ENCODE measurements at regions not wholly inside any gene's neighbourhood (a gene's known extent, or its start where the extent isn't known, plus 50 kb on each side); places are given as distances from the start of the nearest gene placed in this dataset.

DNA sequence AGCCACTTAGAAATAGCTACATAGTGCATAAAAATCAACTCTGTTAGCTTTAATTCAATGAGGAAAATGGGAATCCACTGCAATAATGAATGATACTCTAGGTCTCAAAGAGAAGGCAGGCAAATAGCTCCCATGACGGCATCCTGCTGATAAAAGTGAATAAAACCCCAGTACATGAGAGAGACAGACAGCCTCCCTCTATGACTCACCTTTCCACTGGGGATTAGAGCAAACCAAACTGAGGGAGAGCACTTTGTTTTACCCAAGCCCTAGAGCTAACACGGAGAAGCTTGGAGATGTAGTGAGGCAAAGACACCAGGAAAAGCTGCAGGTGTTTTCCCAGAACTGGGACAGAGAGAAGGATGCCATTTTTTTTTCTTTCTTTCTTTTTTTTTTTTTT, 621.9 kb downstream of the LRRIQ3 start:
- intact Hi-C loops (cut with micrococcal nuclease) (no loop called here), dilution Hi-C loops (cut with MboI; ENCODE audit: extremely low pct_ligation_motif_present, low sequenced_read_pairs) (no loop called here)
- DNase-seq (ENCODE audit: low read depth, low spot score) = no peak
- no peaks in the 10 kb centered on the region for H3K9me1 ChIP-seq (replicated peaks; ENCODE audit: control insufficient read depth, extremely low read depth, insufficient read depth, low read length)
- no TSS peak for BruUV-seq (replicated peaks)
- no peak overlapping the region for H3K9ac ChIP-seq (replicated peaks; ENCODE audit: extremely low read depth, insufficient read depth, low read length)
- no peak overlapping the region for H3K4me2 ChIP-seq (ENCODE audit: insufficient read depth, low read length)
- FAIRE-seq = no peak
- ChIA-PET POLR2A (no interaction called here), CTCF (interaction anchor here (0.7 kb wide), 3 partner anchors 146 to 1985 kb away, joined by 3 to 4 read pairs (median 3); no protein-coding TSS in a partner anchor)
- TF ChIP-seq, protein P1, sequence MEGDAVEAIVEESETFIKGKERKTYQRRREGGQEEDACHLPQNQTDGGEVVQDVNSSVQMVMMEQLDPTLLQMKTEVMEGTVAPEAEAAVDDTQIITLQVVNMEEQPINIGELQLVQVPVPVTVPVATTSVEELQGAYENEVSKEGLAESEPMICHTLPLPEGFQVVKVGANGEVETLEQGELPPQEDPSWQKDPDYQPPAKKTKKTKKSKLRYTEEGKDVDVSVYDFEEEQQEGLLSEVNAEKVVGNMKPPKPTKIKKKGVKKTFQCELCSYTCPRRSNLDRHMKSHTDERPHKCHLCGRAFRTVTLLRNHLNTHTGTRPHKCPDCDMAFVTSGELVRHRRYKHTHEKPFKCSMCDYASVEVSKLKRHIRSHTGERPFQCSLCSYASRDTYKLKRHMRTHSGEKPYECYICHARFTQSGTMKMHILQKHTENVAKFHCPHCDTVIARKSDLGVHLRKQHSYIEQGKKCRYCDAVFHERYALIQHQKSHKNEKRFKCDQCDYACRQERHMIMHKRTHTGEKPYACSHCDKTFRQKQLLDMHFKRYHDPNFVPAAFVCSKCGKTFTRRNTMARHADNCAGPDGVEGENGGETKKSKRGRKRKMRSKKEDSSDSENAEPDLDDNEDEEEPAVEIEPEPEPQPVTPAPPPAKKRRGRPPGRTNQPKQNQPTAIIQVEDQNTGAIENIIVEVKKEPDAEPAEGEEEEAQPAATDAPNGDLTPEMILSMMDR (IDR thresholded peaks at IDR 0.05; ENCODE audit: extremely low read depth in 1 of 2, insufficient read depth in 1 of 2, low read depth in 1 of 2, low read length in 2 of 2) = no peak
- TF ChIP-seq, protein P2, sequence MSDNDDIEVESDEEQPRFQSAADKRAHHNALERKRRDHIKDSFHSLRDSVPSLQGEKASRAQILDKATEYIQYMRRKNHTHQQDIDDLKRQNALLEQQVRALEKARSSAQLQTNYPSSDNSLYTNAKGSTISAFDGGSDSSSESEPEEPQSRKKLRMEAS (IDR thresholded peaks at IDR 0.05; ENCODE audit: insufficient read depth, insufficient read length) = no peak
- TF ChIP-seq FOS (IDR thresholded peaks at IDR 0.05; ENCODE audit: borderline replicate concordance, insufficient read depth, low read length) (no peak), GATA2 (IDR thresholded peaks at IDR 0.05; ENCODE audit: insufficient read depth, insufficient read length, low read depth, low read length) (no peak), JUN (IDR thresholded peaks at IDR 0.05; ENCODE audit: borderline replicate concordance, insufficient read depth, insufficient read length, low read depth) (no peak), POLR2A (IDR thresholded peaks at IDR 0.05; ENCODE audit: low read depth, low read length) (no peak), EZH2 (IDR thresholded peaks at IDR 0.05; ENCODE audit: borderline replicate concordance, low read depth, low read length, severe bottlenecking) (no peak), MYC (IDR thresholded peaks at IDR 0.05; ENCODE audit: low read depth, low read length) (no peak), POLR2AphosphoS5 (IDR thresholded peaks at IDR 0.05; ENCODE audit: insufficient read depth, low read depth, low read length) (no peak)
- no peak overlapping the region for H2AFZ ChIP-seq (ENCODE audit: low read depth, low read length)
- H4K20me1 ChIP-seq (replicated peaks; ENCODE audit: control insufficient read depth, extremely low read depth, insufficient read depth, low read length) = no peaks in the 10 kb centered on the region
- H3K27me3 ChIP-seq (ENCODE audit: control insufficient read depth in 2 of 2, insufficient read depth in 2 of 2, low read length in 2 of 2) = no peaks in the 10 kb centered on the region
- no peaks in the 10 kb centered on the region for H3K36me3 ChIP-seq (ENCODE audit: control insufficient read depth in 2 of 2, extremely low read depth in 1 of 2, insufficient read depth in 2 of 2, low read length in 2 of 2)
- H3K79me2 ChIP-seq (ENCODE audit: control insufficient read depth, insufficient read depth, low read length) = no peaks in the 10 kb centered on the region
- H3K9me3 ChIP-seq (replicated peaks; ENCODE audit: control insufficient read depth, insufficient read depth, low read length) = no peaks in the 10 kb centered on the region
- no peak overlapping the region for H3K4me3 ChIP-seq (replicated peaks in 1 of 3; ENCODE audit: insufficient read depth in 1 of 3, low read depth in 1 of 3, low read length in 3 of 3)
- H3K27ac ChIP-seq (ENCODE audit: insufficient read depth, low read depth, low read length) = no peak overlapping the region
- no peaks in the 10 kb centered on the region for H3K4me1 ChIP-seq (ENCODE audit: control insufficient read depth, extremely low read depth, insufficient read depth, low read length)

Measured in endothelial cell of umbilical vein (primary cell).